Heart left ventricle (tissue), 13 donors: ENCODE measurements at regions not wholly inside any gene's neighbourhood (a gene's known extent, or its start where the extent isn't known, plus 50 kb on each side); places are given as distances from the start of the nearest gene placed in this dataset.

Experiments used
- POLR2A ChIP-seq, 2 donors: fragments of 450-650 bp; IDR thresholded peaks; one replicate each; pipeline ENCODE4 v1.6.1; 2017; ENCODE audit warnings: antibody characterized with exemption in 2 of 2, mild to moderate bottlenecking in 2 of 2, moderate library complexity in 2 of 2
- TF ChIP-seq, protein P1 (sequence below), 12 donors: fragments of 200-600 bp; sonication (generic) in 4 of 12; IDR thresholded peaks; one replicate each; pipeline versions ENCODE4 v1.5.0 to v1.8.0; 2018 to 2022; ENCODE audit warnings: antibody characterized with exemption in 12 of 12, mild to moderate bottlenecking in 5 of 12
- donor health status: ischemic (EF 13 %, LVEDD 7.1; RV severe dilation, severe dysfunction).
- donor health status: DM: no; HTN: yes; CAD: no.
- donor health status: DM: no; HTN: no; CAD: no.
- donor health status: ischemic (EF 25% LVEDD 6.9; RV normal size, moderate dysfunction).
- donor health status: ischemic (EF 25% LVEDD 5.7; RV mildly dilated, moderate dysfunction).
- donor health status: ischemic (EF 35%, LVEDD 5.7; RV mildly dilated, moderate dysfunction).
- donor health status: nonischemic (EF 11% LVEDD 7.7; RV severe dilation, severe dysfunction).
- donor health status: DM: yes; HTN: yes; CAD: no.
- donor health status: PGD.
- donor health status: ischemic (EF 29% LVEDD 5.4; RV normal size, mild dysfunction).
- donor health status: nonischemic (EF 23%, LVEDD 6.1; RV moderate dilation, normal function).

DNA sequence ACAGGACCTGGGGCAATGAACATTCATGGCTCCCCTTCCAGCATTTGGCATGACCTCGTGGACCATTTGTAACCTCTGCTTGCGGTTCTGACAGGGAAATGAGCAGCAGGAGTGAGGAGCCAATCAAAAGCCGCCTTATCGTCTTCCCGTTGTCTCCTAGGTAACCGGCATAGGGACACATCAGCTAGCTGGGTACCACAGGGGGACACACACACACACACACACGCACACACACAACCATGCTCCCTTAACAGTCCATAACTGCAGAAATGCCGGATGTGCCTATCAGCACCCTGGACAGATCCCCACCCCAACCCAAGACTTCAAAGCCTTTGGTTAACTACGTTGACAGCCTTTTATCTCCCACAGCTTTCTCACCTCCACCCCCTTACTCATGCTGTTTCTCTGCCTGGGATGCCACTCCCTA is 53.4 kb upstream of the CCDC174 start:
- TF ChIP-seq, protein P1, sequence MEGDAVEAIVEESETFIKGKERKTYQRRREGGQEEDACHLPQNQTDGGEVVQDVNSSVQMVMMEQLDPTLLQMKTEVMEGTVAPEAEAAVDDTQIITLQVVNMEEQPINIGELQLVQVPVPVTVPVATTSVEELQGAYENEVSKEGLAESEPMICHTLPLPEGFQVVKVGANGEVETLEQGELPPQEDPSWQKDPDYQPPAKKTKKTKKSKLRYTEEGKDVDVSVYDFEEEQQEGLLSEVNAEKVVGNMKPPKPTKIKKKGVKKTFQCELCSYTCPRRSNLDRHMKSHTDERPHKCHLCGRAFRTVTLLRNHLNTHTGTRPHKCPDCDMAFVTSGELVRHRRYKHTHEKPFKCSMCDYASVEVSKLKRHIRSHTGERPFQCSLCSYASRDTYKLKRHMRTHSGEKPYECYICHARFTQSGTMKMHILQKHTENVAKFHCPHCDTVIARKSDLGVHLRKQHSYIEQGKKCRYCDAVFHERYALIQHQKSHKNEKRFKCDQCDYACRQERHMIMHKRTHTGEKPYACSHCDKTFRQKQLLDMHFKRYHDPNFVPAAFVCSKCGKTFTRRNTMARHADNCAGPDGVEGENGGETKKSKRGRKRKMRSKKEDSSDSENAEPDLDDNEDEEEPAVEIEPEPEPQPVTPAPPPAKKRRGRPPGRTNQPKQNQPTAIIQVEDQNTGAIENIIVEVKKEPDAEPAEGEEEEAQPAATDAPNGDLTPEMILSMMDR (IDR thresholded peaks at IDR 0.05) = no peak
- TF ChIP-seq POLR2A (IDR thresholded peaks at IDR 0.05) = no peak
